PFSK-1 (cell line): ENCODE measurements at regions not wholly inside any gene's neighbourhood (a gene's known extent, or its start where the extent isn't known, plus 50 kb on each side); places are given as distances from the start of the nearest gene placed in this dataset.

Experiments used
- FOXP2 ChIP-seq: optimal IDR thresholded peaks from 2 replicates; pipeline ENCODE3; 2011; ENCODE audit warnings: borderline replicate concordance, control low read depth, inconsistent platforms; ENCODE audit not compliant: insufficient read depth; ENCODE audit errors: extremely low read length, extremely low read depth
- POLR2AphosphoS5 ChIP-seq: IDR thresholded peaks from 2 replicates; pipeline ENCODE4 v1.6.1; 2012; ENCODE audit warnings: low read depth, mild to moderate bottlenecking, control low read depth, low read length, moderate library complexity
- REST ChIP-seq, 2 experiments: IDR thresholded peaks; 2 replicates each; pipeline versions ENCODE4 v1.6.1 to v1.8.0; 2011 to 2012; ENCODE audit warnings: low read depth in 2 of 2, low read length in 2 of 2, control low read depth in 1 of 2, inconsistent platforms in 1 of 2, mild to moderate bottlenecking in 1 of 2, moderate library complexity in 1 of 2; ENCODE audit not compliant: insufficient read depth in 1 of 2
- SIN3A ChIP-seq: IDR thresholded peaks from 2 replicates; pipeline ENCODE4 v1.6.1; 2012; ENCODE audit warnings: mild to moderate bottlenecking, low read length, moderate library complexity, borderline replicate concordance; ENCODE audit not compliant: insufficient read depth
- TAF1 ChIP-seq: IDR thresholded peaks from 2 replicates; pipeline ENCODE4 v1.6.1; 2012; ENCODE audit warnings: low read length, control low read depth, borderline replicate concordance; ENCODE audit not compliant: insufficient read depth

- no peak for TF ChIP-seq TAF1
- TF ChIP-seq POLR2AphosphoS5 = no peak
- no peak for TF ChIP-seq FOXP2
- no peak for TF ChIP-seq SIN3A
- TF ChIP-seq REST (IDR thresholded peaks at IDR 0.05; ENCODE audit: insufficient read depth in 1 of 2, low read depth in 2 of 2, low read length in 2 of 2) = no peak
These were observed 141.6 kb downstream of the SP3 start for GRCh38 chr2:173823543-173823939.

- TF ChIP-seq REST (IDR thresholded peaks at IDR 0.05; ENCODE audit: insufficient read depth in 1 of 2, low read depth in 2 of 2, low read length in 2 of 2) (no peak), POLR2AphosphoS5 (no peak), SIN3A (no peak), TAF1 (no peak), FOXP2 (no peak)
These were observed 136.7 kb downstream of the SP3 start for GRCh38 chr2:173828189-173829142.

- TF ChIP-seq POLR2AphosphoS5 (no peak), FOXP2 (no peak), REST (IDR thresholded peaks at IDR 0.05; ENCODE audit: insufficient read depth in 1 of 2, low read depth in 2 of 2, low read length in 2 of 2) (no peak), SIN3A (no peak), TAF1 (no peak)
These were observed 135.4 kb downstream of the SP3 start for GRCh38 chr2:173829727-173830126.

- TF ChIP-seq FOXP2 = no peak
- TF ChIP-seq POLR2AphosphoS5 = no peak
- TF ChIP-seq REST (IDR thresholded peaks at IDR 0.05; ENCODE audit: insufficient read depth in 1 of 2, low read depth in 2 of 2, low read length in 2 of 2) = no peak
- TF ChIP-seq SIN3A = no peak
These were observed 135.0 kb downstream of the SP3 start for GRCh38 chr2:173830170-173830569.
